OCI-LY1 (cell line): ENCODE measurements at regions not wholly inside any gene's neighbourhood (a gene's known extent, or its start where the extent isn't known, plus 50 kb on each side); places are given as distances from the start of the nearest gene placed in this dataset.

ENCODE experiments used
- H2AFZ ChIP-seq: fragments of 200-600 bp; sonication (generic), shearing (Covaris generic); 2 replicates; pipeline ENCODE4 v1.6.0; 2014; ENCODE audit warnings: antibody characterized with exemption, mild to moderate bottlenecking, low read length
- H3F3A ChIP-seq: fragments of 200-600 bp; sonication (generic), shearing (Covaris generic); 2 replicates; pipeline ENCODE4 v1.6.0; 2014; ENCODE audit warnings: mild to moderate bottlenecking, antibody characterized with exemption, low read length, moderate library complexity; ENCODE audit not compliant: insufficient read depth
- H3K27ac ChIP-seq: fragments of 200-600 bp; sonication (generic); 2 replicates; pipeline ENCODE4 v1.5.1; 2014; ENCODE audit warnings: low read length, mixed run types, mild to moderate bottlenecking, low read depth; ENCODE audit not compliant: poor library complexity, severe bottlenecking
- H3K27me3 ChIP-seq: fragments of 200-600 bp; sonication (generic); 2 replicates; pipeline ENCODE4 v1.6.0; 2014; ENCODE audit warnings: antibody characterized with exemption, mild to moderate bottlenecking, low read length, moderate library complexity; ENCODE audit not compliant: insufficient read depth
- H3K36me3 ChIP-seq: fragments of 200-600 bp; sonication (generic); 2 replicates; pipeline ENCODE4 v1.6.1; 2014; ENCODE audit warnings: mild to moderate bottlenecking, antibody characterized with exemption, low read length, moderate library complexity, mixed read lengths; ENCODE audit not compliant: insufficient read depth
- H3K4me1 ChIP-seq: fragments of 200-600 bp; sonication (generic); 2 replicates; pipeline ENCODE4 v1.5.1; 2014; ENCODE audit warnings: mild to moderate bottlenecking, low read length, moderate library complexity; ENCODE audit not compliant: insufficient read depth, severe bottlenecking
- H3K4me2 ChIP-seq: fragments of 200-600 bp; sonication (generic), shearing (Covaris generic); 2 replicates; pipeline ENCODE4 v1.6.1; 2014; ENCODE audit warnings: low read length
- H3K4me3 ChIP-seq: fragments of 200-600 bp; sonication (generic); 2 replicates; pipeline ENCODE4 v1.5.1; 2014; ENCODE audit warnings: low read length, low read depth, mild to moderate bottlenecking, mixed read lengths; ENCODE audit not compliant: poor library complexity, severe bottlenecking
- H3K79me2 ChIP-seq: fragments of 200-600 bp; shearing (Covaris generic); 2 replicates; pipeline ENCODE4 v1.6.1; 2016; ENCODE audit warnings: mixed run types, low read length, mixed read lengths; ENCODE audit not compliant: insufficient read depth
- H3K9ac ChIP-seq: fragments of 200-600 bp; sonication (generic), shearing (Covaris generic); 2 replicates; pipeline ENCODE4 v1.6.1; 2014; ENCODE audit warnings: mild to moderate bottlenecking, low read length, mixed read lengths
- H3K9me2 ChIP-seq: fragments of 200-600 bp; sonication (generic), shearing (Covaris generic); 2 replicates; pipeline ENCODE4 v1.6.1; 2014; ENCODE audit warnings: low read depth, mild to moderate bottlenecking, low read length, mixed read lengths
- H3K9me3 ChIP-seq: fragments of 200-600 bp; shearing (Covaris generic); 2 replicates; pipeline ENCODE4 v1.6.1; 2014; ENCODE audit warnings: low read length, mixed read lengths
- H4K20me1 ChIP-seq: fragments of 200-600 bp; sonication (generic), shearing (Covaris generic); 2 replicates; pipeline ENCODE4 v1.6.0; 2016; ENCODE audit warnings: mild to moderate bottlenecking, low read length; ENCODE audit not compliant: insufficient read depth
- CTCF ChIP-seq: fragments of 200-600 bp; sonication (generic), shearing (Covaris generic); IDR thresholded peaks from 2 replicates; pipeline ENCODE4 v1.5.1; 2017; ENCODE audit warnings: mild to moderate bottlenecking, antibody characterized with exemption, low read length, moderate library complexity, mixed read lengths
- EZH2 ChIP-seq: fragments of 200-600 bp; sonication (generic), shearing (Covaris generic); IDR thresholded peaks from 2 replicates; pipeline ENCODE4 v1.8.0; 2017; ENCODE audit warnings: borderline replicate concordance, mixed run types, mild to moderate bottlenecking, antibody characterized with exemption, low read length, moderate library complexity, mixed read lengths

GRCh38 chr4:146041139-146042004, 102.7 kb upstream of the ZNF827 start:
- Histone ChIP-seq H2AFZ (no peak overlapping the region), H3F3A (no peaks in the 10 kb centered on the region)

GRCh38 chr4:146040623-146041022, 102.0 kb upstream of the ZNF827 start:
- Histone ChIP-seq H3K4me1 (peaks cover 4% of the 10 kb centered on the region), H3K36me3 (no peaks in the 10 kb centered on the region), H3K4me3 (no peak overlapping the region), H3K4me2 (no peak overlapping the region), H3K79me2 (no peaks in the 10 kb centered on the region), H3K9me3 (0 out of 2 replicates have a peak, but pooled peaks cover 2% of the 10 kb centered on the region), H3K27me3 (no peaks in the 10 kb centered on the region), H3K9me2 (no peaks in the 10 kb centered on the region), H3F3A (no peaks in the 10 kb centered on the region), H3K27ac (no peak overlapping the region), H3K9ac (no peak overlapping the region), H2AFZ (no peak overlapping the region), H4K20me1 (no peaks in the 10 kb centered on the region)
- TF ChIP-seq EZH2, result no peak
- TF ChIP-seq CTCF, result peak; percentile 24; the same call in 1 of the 2 replicates

More at GRCh38 chr4:146041139-146042004, 102.7 kb upstream of the ZNF827 start:
- TF ChIP-seq CTCF (no peak), EZH2 (no peak)
- H3K9ac ChIP-seq, result no peak overlapping the region
- no peaks in the 10 kb centered on the region for H3K36me3 ChIP-seq
- H3K27me3 ChIP-seq, result no peaks in the 10 kb centered on the region
- no peak overlapping the region for H3K4me2 ChIP-seq
- no peaks in the 10 kb centered on the region for H3K9me2 ChIP-seq
- H3K79me2 ChIP-seq, result no peaks in the 10 kb centered on the region
- peaks cover 4% of the 10 kb centered on the region for H3K4me1 ChIP-seq
- 0 out of 2 replicates have a peak, but pooled peaks cover 2% of the 10 kb centered on the region for H3K9me3 ChIP-seq
- no peaks in the 10 kb centered on the region for H4K20me1 ChIP-seq
- no peak overlapping the region for H3K4me3 ChIP-seq
- no peak overlapping the region for H3K27ac ChIP-seq

GRCh38 chr4:146033149-146033548, 94.5 kb upstream of the ZNF827 start:
- Histone ChIP-seq H3K9ac (no peak overlapping the region), H3K9me2 (no peaks in the 10 kb centered on the region), H3K4me1 (peaks cover 34% of the 10 kb centered on the region), H3K4me3 (no peak overlapping the region), H3K27me3 (no peaks in the 10 kb centered on the region), H4K20me1 (no peaks in the 10 kb centered on the region), H3F3A (no peaks in the 10 kb centered on the region), H3K27ac (no peak overlapping the region), H3K36me3 (no peaks in the 10 kb centered on the region), H3K4me2 (no peak overlapping the region; the same call in 1 of the 2 replicates), H3K79me2 (no peaks in the 10 kb centered on the region), H3K9me3 (no peaks in the 10 kb centered on the region), H2AFZ (no peak overlapping the region)
- TF ChIP-seq EZH2 (no peak), CTCF (no peak)
